IPS-18c (cell line): ENCODE measurements at regions not wholly inside any gene's neighbourhood (a gene's known extent, or its start where the extent isn't known, plus 50 kb on each side); places are given as distances from the start of the nearest gene placed in this dataset.
"Not testable (repeated sequence)": the region's sequence is repeated elsewhere in the genome, so short reads cannot be mapped to it uniquely, and the experiment has no call there.

ENCODE experiments used
- H3K4me3 ChIP-seq: 2 replicates; pipeline ENCODE4 v1.7.0; 2013; ENCODE audit warnings: low read depth, mild to moderate bottlenecking, low read length, moderate library complexity; ENCODE audit not compliant: insufficient read depth
- H3K9me3 ChIP-seq: one replicate; pipeline ENCODE4 v1.6.1; 2013; ENCODE audit warnings: mild to moderate bottlenecking, low read length, moderate library complexity; ENCODE audit not compliant: control insufficient read depth, insufficient read depth

GRCh38 chr9:73434826-73435225, 283.2 kb downstream of the ANXA1 start:
- Histone ChIP-seq H3K9me3 (no peaks in the 10 kb centered on the region), H3K4me3 (no peak overlapping the region)

- Histone ChIP-seq H3K9me3 (no peaks in the 10 kb centered on the region), H3K4me3 (no peak overlapping the region)
Observed at GRCh38 chr9:73437758-73438157, 286.1 kb downstream of the ANXA1 start.

GRCh38 chr9:73439839-73440238, 288.2 kb downstream of the ANXA1 start:
- not testable (repeated sequence) for H3K9me3 ChIP-seq, H3K4me3 ChIP-seq

GRCh38 chr9:73441223-73441622, 289.6 kb downstream of the ANXA1 start:
- Histone ChIP-seq H3K4me3 (no peak overlapping the region), H3K9me3 (no peaks in the 10 kb centered on the region)

GRCh38 chr9:73441890-73442818, 290.5 kb downstream of the ANXA1 start:
- H3K9me3 ChIP-seq: no peaks in the 10 kb centered on the region
- H3K4me3 ChIP-seq: no peak overlapping the region

- H3K4me3 ChIP-seq: no peak overlapping the region
Observed at GRCh38 chr9:73444821-73445220, 293.2 kb downstream of the ANXA1 start.

GRCh38 chr9:73445384-73445783, 293.7 kb downstream of the ANXA1 start:
- H3K4me3 ChIP-seq, H3K9me3 ChIP-seq: not testable (repeated sequence)

More at GRCh38 chr9:73444821-73445220, 293.2 kb downstream of the ANXA1 start:
- H3K9me3 ChIP-seq: no peaks in the 10 kb centered on the region

- Histone ChIP-seq H3K9me3 (no peaks in the 10 kb centered on the region), H3K4me3 (no peak overlapping the region)
Observed at GRCh38 chr9:73446306-73446705, 294.6 kb downstream of the ANXA1 start.

- H3K4me3 ChIP-seq: no peak overlapping the region
Observed at GRCh38 chr9:73451003-73451402, 299.3 kb downstream of the ANXA1 start.

GRCh38 chr9:73459817-73460216, 308.2 kb downstream of the ANXA1 start:
- no peaks in the 10 kb centered on the region for H3K9me3 ChIP-seq
- H3K4me3 ChIP-seq: no peak overlapping the region

More at GRCh38 chr9:73451003-73451402, 299.3 kb downstream of the ANXA1 start:
- no peaks in the 10 kb centered on the region for H3K9me3 ChIP-seq

- H3K9me3 ChIP-seq: no peaks in the 10 kb centered on the region
- no peak overlapping the region for H3K4me3 ChIP-seq
Observed at GRCh38 chr9:73468716-73469115, 317.1 kb downstream of the ANXA1 start.

- Histone ChIP-seq H3K9me3 (peaks cover 5% of the 10 kb centered on the region), H3K4me3 (no peak overlapping the region)
Observed at GRCh38 chr9:73470766-73471165, 319.1 kb downstream of the ANXA1 start.

GRCh38 chr9:73474002-73474600, 322.4 kb downstream of the ANXA1 start:
- no peak overlapping the region for H3K4me3 ChIP-seq
- peaks cover 5% of the 10 kb centered on the region for H3K9me3 ChIP-seq

GRCh38 chr9:73474625-73475024, 323.0 kb downstream of the ANXA1 start:
- Histone ChIP-seq H3K4me3 (no peak overlapping the region), H3K9me3 (peaks cover 5% of the 10 kb centered on the region)

GRCh38 chr9:73494894-73495293, 343.2 kb downstream of the ANXA1 start:
- Histone ChIP-seq H3K4me3 (no peak overlapping the region), H3K9me3 (no peaks in the 10 kb centered on the region)

- H3K4me3 ChIP-seq: no peak overlapping the region
- no peaks in the 10 kb centered on the region for H3K9me3 ChIP-seq
Observed at GRCh38 chr9:73497796-73498195, 346.1 kb downstream of the ANXA1 start.

- Histone ChIP-seq H3K9me3 (no peaks in the 10 kb centered on the region), H3K4me3 (no peak overlapping the region)
Observed at GRCh38 chr9:73515216-73515615, 363.6 kb downstream of the ANXA1 start.

GRCh38 chr9:73523391-73523790, 371.7 kb downstream of the ANXA1 start:
- H3K9me3 ChIP-seq: no peaks in the 10 kb centered on the region
- H3K4me3 ChIP-seq: no peak overlapping the region
